ENCODE measurements at regions not wholly inside any gene's neighbourhood (a gene's known extent, or its start where the extent isn't known, plus 50 kb on each side); places are given as distances from the start of the nearest gene placed in this dataset.

- no peak for TF ChIP-seq ZNF274 (IDR thresholded peaks at IDR 0.05; ENCODE audit: borderline replicate concordance, extremely low read depth, low read length)
- TF ChIP-seq CTCF (IDR thresholded peaks at IDR 0.05; ENCODE audit: control extremely low read depth in 1 of 3, insufficient read depth in 1 of 3, low read depth in 1 of 3, low read length in 3 of 3), result peak; percentile 68 to 77 (median 76)
- no peak for TF ChIP-seq HDAC6 (IDR thresholded peaks at IDR 0.05; ENCODE audit: low read depth, low read length)
- TF ChIP-seq ASH2L (IDR thresholded peaks at IDR 0.05; ENCODE audit: low read length), result no peak
- TF ChIP-seq, protein P1, sequence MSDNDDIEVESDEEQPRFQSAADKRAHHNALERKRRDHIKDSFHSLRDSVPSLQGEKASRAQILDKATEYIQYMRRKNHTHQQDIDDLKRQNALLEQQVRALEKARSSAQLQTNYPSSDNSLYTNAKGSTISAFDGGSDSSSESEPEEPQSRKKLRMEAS (IDR thresholded peaks at IDR 0.05), result no peak
- TF ChIP-seq GABPA (IDR thresholded peaks at IDR 0.05; ENCODE audit: borderline replicate concordance, insufficient read depth, low read length), result no peak
These were observed 53.6 kb upstream of the IRX2 start for GRCh38 chr5:2805080-2805479.
